ENCODE measurements at regions not wholly inside any gene's neighbourhood (a gene's known extent, or its start where the extent isn't known, plus 50 kb on each side); places are given as distances from the start of the nearest gene placed in this dataset.

- Mint-ChIP-seq H3K4me3 (no peak overlapping the region), H3K27ac (no peak overlapping the region), H3K27me3 (ENCODE audit: low read depth) (peaks cover 4% of the 10 kb centered on the region; the same call in 1 of the 2 replicates), H3K36me3 (no peaks in the 10 kb centered on the region), H3K9me3 (peaks cover 12% of the 10 kb centered on the region), H3K4me1 (no peaks in the 10 kb centered on the region)
- DNase-seq (ENCODE audit: low spot score) (no peak), ATAC-seq (no peak)
- CTCF ChIA-PET: no interaction called here
- no peak for TF ChIP-seq KAT7 (CRISPR knock-in tag; IDR thresholded peaks at IDR 0.05; ENCODE audit: borderline replicate concordance)
- POLR2A ChIA-PET: no interaction called here
These were observed 70.4 kb upstream of the PDZRN3 start for GRCh38 chr3:73694983-73695757.

GRCh38 chr3:73687106-73688004 is 62.6 kb upstream of the PDZRN3 start:
- POLR2A ChIA-PET: no interaction called here

More at GRCh38 chr3:73687106-73688004, 62.6 kb upstream of the PDZRN3 start:
- no peak overlapping the region for H3K27ac Mint-ChIP-seq
- CTCF ChIA-PET: interaction anchor here (0.7 kb wide), 1 partner anchor 435 kb away, joined by 4 read pairs; no protein-coding TSS in a partner anchor
- no peak for DNase-seq (ENCODE audit: low spot score)
- no peak for TF ChIP-seq ZMAT4 (CRISPR knock-in tag; IDR thresholded peaks at IDR 0.05)
- TF ChIP-seq HMGXB4 (CRISPR knock-in tag; IDR thresholded peaks at IDR 0.05): no peak
- no peak for TF ChIP-seq TP53 (CRISPR knock-in tag; IDR thresholded peaks at IDR 0.05)
- TF ChIP-seq ESRRA (CRISPR knock-in tag; IDR thresholded peaks at IDR 0.05; ENCODE audit: borderline replicate concordance): no peak
- no peak for TF ChIP-seq ATF1 (CRISPR knock-in tag; IDR thresholded peaks at IDR 0.05)
- TF ChIP-seq ZBTB43 (CRISPR knock-in tag; IDR thresholded peaks at IDR 0.05): no peak
- TF ChIP-seq ATF3 (CRISPR knock-in tag; conservative IDR thresholded peaks at IDR 0.05): no peak
- no peak for TF ChIP-seq CREB1 (CRISPR knock-in tag; IDR thresholded peaks at IDR 0.05)
- no peak for TF ChIP-seq MAX (CRISPR knock-in tag; IDR thresholded peaks at IDR 0.05)
- TF ChIP-seq ZNF317 (CRISPR knock-in tag; IDR thresholded peaks at IDR 0.05; ENCODE audit: borderline replicate concordance, low read depth): no peak
- no peak for TF ChIP-seq SOX15 (CRISPR knock-in tag; IDR thresholded peaks at IDR 0.05)
- TF ChIP-seq RORB (CRISPR knock-in tag; IDR thresholded peaks at IDR 0.05): no peak
- TF ChIP-seq USF2 (CRISPR knock-in tag; IDR thresholded peaks at IDR 0.05): no peak
- H3K9me3 Mint-ChIP-seq: no peaks in the 10 kb centered on the region
- H3K4me3 Mint-ChIP-seq: no peak overlapping the region
- H3K36me3 Mint-ChIP-seq: no peaks in the 10 kb centered on the region
- no peak for ATAC-seq
- H3K27me3 Mint-ChIP-seq (ENCODE audit: low read depth): no peaks in the 10 kb centered on the region; the same call in 1 of the 2 replicates
- H3K4me1 Mint-ChIP-seq: peaks cover 33% of the 10 kb centered on the region
